Calu3 (cell line): ENCODE measurements at regions not wholly inside any gene's neighbourhood (a gene's known extent, or its start where the extent isn't known, plus 50 kb on each side); places are given as distances from the start of the nearest gene placed in this dataset.

Source experiments
- BruUV-seq: library from RNA; stranded (reverse); fragments of 400-500 nt; replicated peaks from 2 replicates; lab custom pipeline; 2021; lab: Mats Ljungman, UMichigan
- CTCF ChIA-PET: fragments of 300-600 bp; sonication (Branson Sonifier 250); formaldehyde crosslinking; loops from one replicate; lab custom pipeline; 2022; ENCODE audit warnings: antibody characterized with exemption; lab: Charles Lee
- DNase-seq: peaks from one replicate; pipeline ENCODE4 v3.0.0; 2022
- H3K27ac Mint-ChIP-seq: one replicate; pipeline ENCODE4 v1.8.0; 2022; ENCODE audit warnings: mixed read lengths; ENCODE audit not compliant: unreplicated experiment
- H3K27me3 Mint-ChIP-seq: one replicate; pipeline ENCODE4 v1.8.0; 2022; ENCODE audit warnings: mixed read lengths; ENCODE audit not compliant: unreplicated experiment
- H3K36me3 Mint-ChIP-seq: one replicate; pipeline ENCODE4 v1.8.0; 2022; ENCODE audit warnings: mild to moderate bottlenecking, moderate library complexity, mixed read lengths; ENCODE audit not compliant: insufficient read depth, unreplicated experiment
- H3K4me1 Mint-ChIP-seq: one replicate; pipeline ENCODE4 v1.8.0; 2022; ENCODE audit warnings: mild to moderate bottlenecking, low read depth, mixed read lengths; ENCODE audit not compliant: unreplicated experiment
- H3K4me3 Mint-ChIP-seq: one replicate; pipeline ENCODE4 v1.8.0; 2022; ENCODE audit warnings: mild to moderate bottlenecking, low read depth, moderate library complexity, mixed read lengths; ENCODE audit not compliant: unreplicated experiment
- H3K9me3 Mint-ChIP-seq: one replicate; pipeline ENCODE4 v1.8.0; 2022; ENCODE audit warnings: low read depth, mixed read lengths; ENCODE audit not compliant: unreplicated experiment
- intact Hi-C: fragments of 100-400 bp; cut with micrococcal nuclease; formaldehyde crosslinking; loops from one replicate; pipeline ENCODE4 v1.10.0; 2022; ENCODE audit not compliant: unreplicated experiment
- TF ChIP-seq, protein P1 (sequence below): fragments of 200-600 bp; IDR thresholded peaks from one replicate; pipeline ENCODE4 v1.8.0; 2022; ENCODE audit warnings: antibody characterized with exemption; ENCODE audit not compliant: unreplicated experiment

- CTCF ChIA-PET = interaction anchor here (1.5 to 2.0 kb wide), 4 partner anchors 93 to 268 kb away, joined by 3 to 6 read pairs (median 4); partner anchors contain the start of genes CBL and USP2
- no peak overlapping the region for H3K27ac Mint-ChIP-seq
- intact Hi-C loops = no loop called here
- no TSS peak for BruUV-seq
- DNase-seq = no peak
- H3K27me3 Mint-ChIP-seq = peaks cover 45% of the 10 kb centered on the region
- H3K36me3 Mint-ChIP-seq = no peaks in the 10 kb centered on the region
- H3K4me1 Mint-ChIP-seq = peaks cover 7% of the 10 kb centered on the region
- TF ChIP-seq, protein P1, sequence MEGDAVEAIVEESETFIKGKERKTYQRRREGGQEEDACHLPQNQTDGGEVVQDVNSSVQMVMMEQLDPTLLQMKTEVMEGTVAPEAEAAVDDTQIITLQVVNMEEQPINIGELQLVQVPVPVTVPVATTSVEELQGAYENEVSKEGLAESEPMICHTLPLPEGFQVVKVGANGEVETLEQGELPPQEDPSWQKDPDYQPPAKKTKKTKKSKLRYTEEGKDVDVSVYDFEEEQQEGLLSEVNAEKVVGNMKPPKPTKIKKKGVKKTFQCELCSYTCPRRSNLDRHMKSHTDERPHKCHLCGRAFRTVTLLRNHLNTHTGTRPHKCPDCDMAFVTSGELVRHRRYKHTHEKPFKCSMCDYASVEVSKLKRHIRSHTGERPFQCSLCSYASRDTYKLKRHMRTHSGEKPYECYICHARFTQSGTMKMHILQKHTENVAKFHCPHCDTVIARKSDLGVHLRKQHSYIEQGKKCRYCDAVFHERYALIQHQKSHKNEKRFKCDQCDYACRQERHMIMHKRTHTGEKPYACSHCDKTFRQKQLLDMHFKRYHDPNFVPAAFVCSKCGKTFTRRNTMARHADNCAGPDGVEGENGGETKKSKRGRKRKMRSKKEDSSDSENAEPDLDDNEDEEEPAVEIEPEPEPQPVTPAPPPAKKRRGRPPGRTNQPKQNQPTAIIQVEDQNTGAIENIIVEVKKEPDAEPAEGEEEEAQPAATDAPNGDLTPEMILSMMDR = no peak
- no peaks in the 10 kb centered on the region for H3K9me3 Mint-ChIP-seq
- H3K4me3 Mint-ChIP-seq = no peak overlapping the region
Measured at GRCh38 chr11:119473901-119474681, 51.1 kb upstream of the THY1 start.

- no peak overlapping the region for H3K4me3 Mint-ChIP-seq
- H3K27me3 Mint-ChIP-seq = peaks cover 50% of the 10 kb centered on the region
- no peaks in the 10 kb centered on the region for H3K9me3 Mint-ChIP-seq
- no peak overlapping the region for H3K27ac Mint-ChIP-seq
- peaks cover 7% of the 10 kb centered on the region for H3K4me1 Mint-ChIP-seq
- CTCF ChIA-PET = no interaction called here
- H3K36me3 Mint-ChIP-seq = no peaks in the 10 kb centered on the region
- TF ChIP-seq, protein P1 = no peak
- no peak for DNase-seq
- BruUV-seq = no TSS peak
- intact Hi-C loops = no loop called here
Measured at GRCh38 chr11:119473226-119473625, 50.3 kb upstream of the THY1 start.

DNA sequence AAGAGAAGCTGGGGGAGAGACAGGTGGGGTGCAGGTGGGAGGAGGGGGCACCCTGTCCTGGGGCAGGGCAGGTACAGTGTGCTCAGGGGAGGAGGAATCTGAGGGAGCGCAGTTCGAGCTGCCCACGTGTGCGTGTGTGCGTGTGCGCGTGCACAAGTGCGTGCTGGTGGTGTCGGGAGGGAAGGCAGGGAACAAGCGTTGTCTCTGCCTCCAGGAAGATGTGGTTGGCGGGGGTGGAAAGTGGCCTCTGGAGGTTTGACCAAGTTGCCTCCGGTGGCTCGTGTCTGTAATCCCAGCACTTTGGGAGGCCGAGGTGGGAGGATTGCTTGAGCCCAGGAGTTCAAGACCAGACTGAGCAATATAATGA is 49.9 kb upstream of the THY1 start:
- BruUV-seq = no TSS peak
- intact Hi-C loops = no loop called here
- Mint-ChIP-seq H3K27ac (no peak overlapping the region), H3K4me1 (peaks cover 7% of the 10 kb centered on the region), H3K27me3 (peaks cover 54% of the 10 kb centered on the region), H3K36me3 (no peaks in the 10 kb centered on the region), H3K9me3 (no peaks in the 10 kb centered on the region), H3K4me3 (no peak overlapping the region)
- TF ChIP-seq, protein P1 = no peak
- DNase-seq = no peak
- CTCF ChIA-PET = no interaction called here
